H1 (cell line): ENCODE measurements at regions not wholly inside any gene's neighbourhood (a gene's known extent, or its start where the extent isn't known, plus 50 kb on each side); places are given as distances from the start of the nearest gene placed in this dataset.

Experiments used
- BRCA1 ChIP-seq: IDR thresholded peaks from 2 replicates; pipeline ENCODE4 v1.6.1; 2012; ENCODE audit warnings: low read depth, low read length, improper control_type of control experiment
- CBX5 ChIP-seq: fragments of 300-800, 300-1000 bp; sonication (generic); IDR thresholded peaks from 2 replicates; pipeline ENCODE4 v1.7.1; 2016; ENCODE audit warnings: antibody characterized with exemption, low read length, low read depth
- CEBPB ChIP-seq: IDR thresholded peaks from 2 replicates; pipeline ENCODE4 v1.6.1; 2012; ENCODE audit warnings: low read depth, low read length
- EP300 ChIP-seq, 2 experiments: IDR thresholded peaks; 1 replicate in 1 of 2; 2 replicates in 1 of 2; pipeline ENCODE4 v1.6.1; 2011 to 2012; ENCODE audit warnings: low read depth in 2 of 2, low read length in 2 of 2, mild to moderate bottlenecking in 2 of 2, borderline replicate concordance in 1 of 2, inconsistent platforms in 1 of 2, moderate library complexity in 1 of 2
- HDAC2 ChIP-seq, 2 experiments: fragments of 300-600 bp in 1 of 2; sonication (generic) in 1 of 2; IDR thresholded peaks; 2 replicates each; pipeline ENCODE4 v1.6.1; 2011 to 2012; ENCODE audit warnings: low read depth in 2 of 2, low read length in 2 of 2, mild to moderate bottlenecking in 2 of 2, moderate library complexity in 2 of 2, borderline replicate concordance in 1 of 2, inconsistent platforms in 1 of 2
- HDAC6 ChIP-seq: IDR thresholded peaks from one replicate; pipeline ENCODE4 v1.7.1; 2012; ENCODE audit warnings: low read depth, mild to moderate bottlenecking, inconsistent platforms, low read length, moderate library complexity
- KDM1A ChIP-seq: fragments of 200-600, 300-600 bp; sonication (generic); IDR thresholded peaks from 2 replicates; pipeline ENCODE4 v1.7.1; 2016; ENCODE audit warnings: mild to moderate bottlenecking, low read length, borderline replicate concordance
- NRF1 ChIP-seq: IDR thresholded peaks from 2 replicates; pipeline ENCODE4 v1.6.1; 2011; ENCODE audit warnings: mild to moderate bottlenecking, low read depth, low read length, improper control_type of control experiment
- RBBP5 ChIP-seq: IDR thresholded peaks from 2 replicates; pipeline ENCODE4 v1.7.1; 2012; ENCODE audit warnings: low read depth, mild to moderate bottlenecking, inconsistent platforms, low read length, moderate library complexity, borderline replicate concordance
- SIRT6 ChIP-seq: IDR thresholded peaks from one replicate; pipeline ENCODE4 v1.7.1; 2012; ENCODE audit warnings: low read length, inconsistent platforms
- TAF7 ChIP-seq: optimal IDR thresholded peaks from 2 replicates; pipeline ENCODE3; 2011; ENCODE audit warnings: low read depth, mild to moderate bottlenecking, inconsistent platforms, low read length, moderate library complexity, borderline replicate concordance
- TCF12 ChIP-seq: IDR thresholded peaks from 2 replicates; pipeline ENCODE4 v1.6.1; 2011; ENCODE audit warnings: low read depth, mild to moderate bottlenecking, low read length
- TF ChIP-seq, protein P1 (sequence below): fragments of 300-600 bp; sonication (generic); IDR thresholded peaks from 2 replicates; pipeline ENCODE4 v1.7.1; 2012; ENCODE audit warnings: low read length, moderate library complexity, mild to moderate bottlenecking, inconsistent platforms; ENCODE audit not compliant: insufficient replicate concordance

- TF ChIP-seq, protein P1, sequence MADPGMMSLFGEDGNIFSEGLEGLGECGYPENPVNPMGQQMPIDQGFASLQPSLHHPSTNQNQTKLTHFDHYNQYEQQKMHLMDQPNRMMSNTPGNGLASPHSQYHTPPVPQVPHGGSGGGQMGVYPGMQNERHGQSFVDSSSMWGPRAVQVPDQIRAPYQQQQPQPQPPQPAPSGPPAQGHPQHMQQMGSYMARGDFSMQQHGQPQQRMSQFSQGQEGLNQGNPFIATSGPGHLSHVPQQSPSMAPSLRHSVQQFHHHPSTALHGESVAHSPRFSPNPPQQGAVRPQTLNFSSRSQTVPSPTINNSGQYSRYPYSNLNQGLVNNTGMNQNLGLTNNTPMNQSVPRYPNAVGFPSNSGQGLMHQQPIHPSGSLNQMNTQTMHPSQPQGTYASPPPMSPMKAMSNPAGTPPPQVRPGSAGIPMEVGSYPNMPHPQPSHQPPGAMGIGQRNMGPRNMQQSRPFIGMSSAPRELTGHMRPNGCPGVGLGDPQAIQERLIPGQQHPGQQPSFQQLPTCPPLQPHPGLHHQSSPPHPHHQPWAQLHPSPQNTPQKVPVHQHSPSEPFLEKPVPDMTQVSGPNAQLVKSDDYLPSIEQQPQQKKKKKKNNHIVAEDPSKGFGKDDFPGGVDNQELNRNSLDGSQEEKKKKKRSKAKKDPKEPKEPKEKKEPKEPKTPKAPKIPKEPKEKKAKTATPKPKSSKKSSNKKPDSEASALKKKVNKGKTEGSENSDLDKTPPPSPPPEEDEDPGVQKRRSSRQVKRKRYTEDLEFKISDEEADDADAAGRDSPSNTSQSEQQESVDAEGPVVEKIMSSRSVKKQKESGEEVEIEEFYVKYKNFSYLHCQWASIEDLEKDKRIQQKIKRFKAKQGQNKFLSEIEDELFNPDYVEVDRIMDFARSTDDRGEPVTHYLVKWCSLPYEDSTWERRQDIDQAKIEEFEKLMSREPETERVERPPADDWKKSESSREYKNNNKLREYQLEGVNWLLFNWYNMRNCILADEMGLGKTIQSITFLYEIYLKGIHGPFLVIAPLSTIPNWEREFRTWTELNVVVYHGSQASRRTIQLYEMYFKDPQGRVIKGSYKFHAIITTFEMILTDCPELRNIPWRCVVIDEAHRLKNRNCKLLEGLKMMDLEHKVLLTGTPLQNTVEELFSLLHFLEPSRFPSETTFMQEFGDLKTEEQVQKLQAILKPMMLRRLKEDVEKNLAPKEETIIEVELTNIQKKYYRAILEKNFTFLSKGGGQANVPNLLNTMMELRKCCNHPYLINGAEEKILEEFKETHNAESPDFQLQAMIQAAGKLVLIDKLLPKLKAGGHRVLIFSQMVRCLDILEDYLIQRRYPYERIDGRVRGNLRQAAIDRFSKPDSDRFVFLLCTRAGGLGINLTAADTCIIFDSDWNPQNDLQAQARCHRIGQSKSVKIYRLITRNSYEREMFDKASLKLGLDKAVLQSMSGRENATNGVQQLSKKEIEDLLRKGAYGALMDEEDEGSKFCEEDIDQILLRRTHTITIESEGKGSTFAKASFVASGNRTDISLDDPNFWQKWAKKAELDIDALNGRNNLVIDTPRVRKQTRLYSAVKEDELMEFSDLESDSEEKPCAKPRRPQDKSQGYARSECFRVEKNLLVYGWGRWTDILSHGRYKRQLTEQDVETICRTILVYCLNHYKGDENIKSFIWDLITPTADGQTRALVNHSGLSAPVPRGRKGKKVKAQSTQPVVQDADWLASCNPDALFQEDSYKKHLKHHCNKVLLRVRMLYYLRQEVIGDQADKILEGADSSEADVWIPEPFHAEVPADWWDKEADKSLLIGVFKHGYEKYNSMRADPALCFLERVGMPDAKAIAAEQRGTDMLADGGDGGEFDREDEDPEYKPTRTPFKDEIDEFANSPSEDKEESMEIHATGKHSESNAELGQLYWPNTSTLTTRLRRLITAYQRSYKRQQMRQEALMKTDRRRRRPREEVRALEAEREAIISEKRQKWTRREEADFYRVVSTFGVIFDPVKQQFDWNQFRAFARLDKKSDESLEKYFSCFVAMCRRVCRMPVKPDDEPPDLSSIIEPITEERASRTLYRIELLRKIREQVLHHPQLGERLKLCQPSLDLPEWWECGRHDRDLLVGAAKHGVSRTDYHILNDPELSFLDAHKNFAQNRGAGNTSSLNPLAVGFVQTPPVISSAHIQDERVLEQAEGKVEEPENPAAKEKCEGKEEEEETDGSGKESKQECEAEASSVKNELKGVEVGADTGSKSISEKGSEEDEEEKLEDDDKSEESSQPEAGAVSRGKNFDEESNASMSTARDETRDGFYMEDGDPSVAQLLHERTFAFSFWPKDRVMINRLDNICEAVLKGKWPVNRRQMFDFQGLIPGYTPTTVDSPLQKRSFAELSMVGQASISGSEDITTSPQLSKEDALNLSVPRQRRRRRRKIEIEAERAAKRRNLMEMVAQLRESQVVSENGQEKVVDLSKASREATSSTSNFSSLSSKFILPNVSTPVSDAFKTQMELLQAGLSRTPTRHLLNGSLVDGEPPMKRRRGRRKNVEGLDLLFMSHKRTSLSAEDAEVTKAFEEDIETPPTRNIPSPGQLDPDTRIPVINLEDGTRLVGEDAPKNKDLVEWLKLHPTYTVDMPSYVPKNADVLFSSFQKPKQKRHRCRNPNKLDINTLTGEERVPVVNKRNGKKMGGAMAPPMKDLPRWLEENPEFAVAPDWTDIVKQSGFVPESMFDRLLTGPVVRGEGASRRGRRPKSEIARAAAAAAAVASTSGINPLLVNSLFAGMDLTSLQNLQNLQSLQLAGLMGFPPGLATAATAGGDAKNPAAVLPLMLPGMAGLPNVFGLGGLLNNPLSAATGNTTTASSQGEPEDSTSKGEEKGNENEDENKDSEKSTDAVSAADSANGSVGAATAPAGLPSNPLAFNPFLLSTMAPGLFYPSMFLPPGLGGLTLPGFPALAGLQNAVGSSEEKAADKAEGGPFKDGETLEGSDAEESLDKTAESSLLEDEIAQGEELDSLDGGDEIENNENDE = no peak
- no peak for TF ChIP-seq HDAC6
- TF ChIP-seq CBX5 = no peak
- TF ChIP-seq NRF1 = no peak
- no peak for TF ChIP-seq TCF12
- no peak for TF ChIP-seq BRCA1
- no peak for TF ChIP-seq KDM1A
- no peak for TF ChIP-seq HDAC2 (IDR thresholded peaks at IDR 0.05; ENCODE audit: borderline replicate concordance in 1 of 2, low read depth in 2 of 2, low read length in 2 of 2)
- no peak for TF ChIP-seq CEBPB
- no peak for TF ChIP-seq EP300 (IDR thresholded peaks at IDR 0.05; ENCODE audit: borderline replicate concordance in 1 of 2, low read depth in 2 of 2, low read length in 2 of 2)
- no peak for TF ChIP-seq SIRT6
- TF ChIP-seq RBBP5 = no peak
- no peak for TF ChIP-seq TAF7
Observed at GRCh38 chrY:7682386-7682785, 770.8 kb upstream of the AMELY start (continued).
